ENCODE measurements at regions not wholly inside any gene's neighbourhood (a gene's known extent, or its start where the extent isn't known, plus 50 kb on each side); places are given as distances from the start of the nearest gene placed in this dataset.

GRCh38 chr14:71290960-71291466 is 383.8 kb downstream of the PCNX1 start:
- TF ChIP-seq POLR2A (IDR thresholded peaks at IDR 0.05) (no peak), CTCF (IDR thresholded peaks at IDR 0.05) (no peak), POLR2AphosphoS5 (IDR thresholded peaks at IDR 0.05) (no peak)

Measured in prostate gland (tissue), 2 donors.